Stimulated activated naive CD8-positive, alpha-beta T cell treated with anti-CD3 and anti-CD28 coated beads, Interleukin-15, amount 100 ng/mL, for 72 hours (primary cell): ENCODE measurements at regions not wholly inside any gene's neighbourhood (a gene's known extent, or its start where the extent isn't known, plus 50 kb on each side); places are given as distances from the start of the nearest gene placed in this dataset.
A peak's percentile ranks its signal among the peaks of the same experiment; 100 is the strongest.

Experiments
- ATAC-seq: fragments of 150-1000 bp; cut with Tn5 transposase; 2 replicates; pipeline ENCODE4 v1.10.0; 2021; ENCODE audit warnings: mild to moderate bottlenecking, moderate library complexity
- DNase-seq, 2 donors: peaks; one replicate each; pipeline ENCODE4 v3.0.0; 2021 to 2022
- H3K27ac Mint-ChIP-seq, 2 donors: one replicate each; pipeline ENCODE4 v1.8.0; 2022; ENCODE audit warnings: mild to moderate bottlenecking in 2 of 2, mixed read lengths in 2 of 2, moderate library complexity in 2 of 2
- H3K27me3 Mint-ChIP-seq: one replicate; pipeline ENCODE4 v1.8.0; 2022; ENCODE audit warnings: mixed read lengths
- H3K4me1 Mint-ChIP-seq: one replicate; pipeline ENCODE4 v1.8.0; 2022; ENCODE audit warnings: mild to moderate bottlenecking, mixed read lengths
- H3K4me3 Mint-ChIP-seq, 2 donors: one replicate each; pipeline ENCODE4 v1.8.0; 2022; ENCODE audit warnings: mild to moderate bottlenecking in 2 of 2, mixed read lengths in 2 of 2, moderate library complexity in 1 of 2
- H3K9me3 Mint-ChIP-seq, 2 donors: one replicate each; pipeline ENCODE4 v1.8.0; 2022; ENCODE audit warnings: mixed read lengths in 2 of 2

DNA sequence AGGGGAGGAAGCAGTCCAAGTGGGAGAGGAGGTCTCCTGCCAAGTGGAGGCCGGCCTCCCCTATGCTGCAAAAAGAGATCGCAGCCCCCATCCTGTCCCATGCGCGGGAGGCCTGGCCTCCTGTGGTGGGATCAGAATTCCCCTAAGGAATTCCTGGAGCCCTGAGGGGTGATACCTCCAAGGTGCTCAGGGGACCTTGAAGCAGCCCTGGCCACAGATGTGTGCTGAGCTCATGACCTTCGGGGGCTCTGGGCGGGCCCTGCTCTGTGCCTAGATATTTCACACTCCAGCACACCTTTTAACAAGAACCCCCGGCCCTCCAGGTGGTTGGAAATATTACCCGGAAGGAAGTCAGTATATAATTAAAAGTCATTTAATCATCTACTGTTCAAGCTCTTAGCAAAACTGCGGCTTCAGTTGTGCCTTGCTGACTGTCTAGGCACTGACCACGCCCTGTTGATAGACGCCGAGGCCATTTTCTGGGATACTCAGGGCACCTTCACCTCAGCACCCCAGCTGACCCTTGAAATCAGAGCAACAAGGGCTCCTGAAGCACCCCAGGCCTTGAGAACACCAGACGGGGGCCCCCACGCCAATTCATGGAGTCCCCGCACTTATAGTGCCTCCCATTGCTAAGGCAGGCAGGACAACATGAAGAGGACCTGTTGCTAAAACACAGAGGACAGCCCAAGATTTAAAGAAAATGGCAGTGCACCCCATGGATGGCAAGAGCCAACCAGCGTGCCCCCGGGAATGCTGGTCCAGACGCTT lies 119.1 kb downstream of the NDUFA10 start:
- ATAC-seq (no peak), DNase-seq (no peak)
- Mint-ChIP-seq H3K27me3 (no peaks in the 10 kb centered on the region), H3K27ac (no peak overlapping the region), H3K4me1 (no peaks in the 10 kb centered on the region), H3K4me3 (no peak overlapping the region), H3K9me3 (peaks cover 0 to 6% of the 10 kb centered on the region in 2 donors)

DNA sequence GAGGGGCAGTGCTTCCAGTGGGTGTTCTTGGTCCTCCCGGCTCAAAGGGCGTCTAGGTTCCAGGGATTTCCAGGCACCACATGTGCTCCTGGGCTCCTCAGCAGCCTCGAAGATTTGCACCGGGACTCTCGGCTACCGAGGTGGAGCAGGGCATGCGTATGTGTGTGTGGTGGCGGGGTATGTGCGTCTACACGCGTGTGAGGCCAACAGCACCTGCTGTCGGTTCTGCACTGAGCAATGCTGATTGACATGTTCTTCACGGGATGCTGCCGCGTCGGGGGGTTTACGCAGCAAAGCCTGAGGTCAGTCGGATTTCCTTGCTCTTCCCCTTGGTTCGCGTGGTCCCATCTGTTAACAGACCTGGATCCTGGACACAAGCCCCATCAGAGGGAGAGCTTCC lies 119.8 kb downstream of the NDUFA10 start:
- peaks cover 0 to 6% of the 10 kb centered on the region in 2 donors for H3K9me3 Mint-ChIP-seq
- H3K27ac Mint-ChIP-seq, result no peak overlapping the region
- ATAC-seq (no peak), DNase-seq (no peak)
- H3K4me1 Mint-ChIP-seq, result no peaks in the 10 kb centered on the region
- no peak overlapping the region for H3K4me3 Mint-ChIP-seq
- no peaks in the 10 kb centered on the region for H3K27me3 Mint-ChIP-seq

GRCh38 chr2:239904496-239904895 lies 120.6 kb downstream of the NDUFA10 start:
- no peaks in the 10 kb centered on the region for H3K27me3 Mint-ChIP-seq
- no peak for ATAC-seq
- H3K27ac Mint-ChIP-seq, result peak overlapping the region in 1 of 2 donors; percentile 85
- no peak for DNase-seq
- H3K4me1 Mint-ChIP-seq, result no peaks in the 10 kb centered on the region
- H3K4me3 Mint-ChIP-seq, result no peak overlapping the region
- peaks cover 0 to 6% of the 10 kb centered on the region in 2 donors for H3K9me3 Mint-ChIP-seq

DNA sequence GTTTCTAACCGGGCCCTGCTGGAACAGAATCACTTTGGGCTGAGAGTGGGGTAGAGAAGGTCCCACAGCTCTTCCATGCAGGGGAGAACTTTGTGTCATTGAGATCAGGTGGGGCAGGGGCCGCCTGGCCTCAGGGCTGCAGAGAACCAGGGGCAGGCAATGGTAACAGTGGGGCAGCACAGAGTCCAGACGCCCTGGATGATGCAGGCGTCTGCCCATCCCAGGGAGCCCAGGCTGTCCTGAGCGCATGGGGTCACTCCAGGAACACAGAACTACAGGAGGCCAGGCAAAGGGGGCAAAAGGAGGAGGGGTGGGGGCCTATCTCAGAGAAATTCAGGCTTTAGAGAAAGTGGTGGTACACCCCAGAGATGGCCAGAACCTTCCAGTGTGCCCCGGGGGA lies 121.3 kb downstream of the NDUFA10 start:
- H3K4me1 Mint-ChIP-seq, result no peaks in the 10 kb centered on the region
- H3K9me3 Mint-ChIP-seq, result peaks cover 0 to 6% of the 10 kb centered on the region in 2 donors
- no peak overlapping the region for H3K4me3 Mint-ChIP-seq
- no peak for ATAC-seq
- no peak for DNase-seq
- H3K27me3 Mint-ChIP-seq, result no peaks in the 10 kb centered on the region
- no peak overlapping the region for H3K27ac Mint-ChIP-seq

- Mint-ChIP-seq H3K9me3 (peaks cover 0 to 6% of the 10 kb centered on the region in 2 donors), H3K27me3 (no peaks in the 10 kb centered on the region), H3K4me1 (no peaks in the 10 kb centered on the region), H3K27ac (no peak overlapping the region), H3K4me3 (no peak overlapping the region)
- ATAC-seq (no peak), DNase-seq (no peak)
Measured at GRCh38 chr2:239903210-239903609, 121.9 kb downstream of the NDUFA10 start.

DNA sequence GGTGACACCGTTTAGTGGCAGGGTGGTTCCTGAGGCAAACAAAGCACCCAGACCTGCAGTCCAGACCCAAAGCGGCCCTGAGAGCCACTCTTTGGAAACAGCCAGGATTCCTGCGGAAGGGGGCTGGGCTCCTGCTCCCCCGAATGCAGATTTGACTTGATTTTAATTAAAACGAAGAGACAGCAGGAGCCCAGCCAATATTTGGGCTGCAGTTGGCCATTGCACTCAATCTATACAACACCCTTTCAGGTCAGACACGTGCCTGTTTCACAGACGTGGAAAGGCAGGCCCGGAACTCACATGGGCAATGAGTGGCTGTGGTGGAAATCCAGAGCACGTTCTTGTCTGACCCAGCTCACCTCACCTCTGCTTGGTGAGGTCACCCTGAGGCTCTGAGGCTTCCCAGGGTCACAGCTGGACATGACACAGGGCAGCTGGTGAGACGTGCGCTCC lies 122.4 kb downstream of the NDUFA10 start:
- H3K27ac Mint-ChIP-seq, result no peak overlapping the region
- no peaks in the 10 kb centered on the region for H3K4me1 Mint-ChIP-seq
- no peak overlapping the region for H3K4me3 Mint-ChIP-seq
- DNase-seq (no peak), ATAC-seq (no peak)
- H3K27me3 Mint-ChIP-seq, result no peaks in the 10 kb centered on the region
- H3K9me3 Mint-ChIP-seq, result peaks cover 0 to 6% of the 10 kb centered on the region in 2 donors

GRCh38 chr2:239898292-239898925 lies 126.7 kb downstream of the NDUFA10 start:
- no peak overlapping the region for H3K27ac Mint-ChIP-seq
- no peak for DNase-seq

DNA sequence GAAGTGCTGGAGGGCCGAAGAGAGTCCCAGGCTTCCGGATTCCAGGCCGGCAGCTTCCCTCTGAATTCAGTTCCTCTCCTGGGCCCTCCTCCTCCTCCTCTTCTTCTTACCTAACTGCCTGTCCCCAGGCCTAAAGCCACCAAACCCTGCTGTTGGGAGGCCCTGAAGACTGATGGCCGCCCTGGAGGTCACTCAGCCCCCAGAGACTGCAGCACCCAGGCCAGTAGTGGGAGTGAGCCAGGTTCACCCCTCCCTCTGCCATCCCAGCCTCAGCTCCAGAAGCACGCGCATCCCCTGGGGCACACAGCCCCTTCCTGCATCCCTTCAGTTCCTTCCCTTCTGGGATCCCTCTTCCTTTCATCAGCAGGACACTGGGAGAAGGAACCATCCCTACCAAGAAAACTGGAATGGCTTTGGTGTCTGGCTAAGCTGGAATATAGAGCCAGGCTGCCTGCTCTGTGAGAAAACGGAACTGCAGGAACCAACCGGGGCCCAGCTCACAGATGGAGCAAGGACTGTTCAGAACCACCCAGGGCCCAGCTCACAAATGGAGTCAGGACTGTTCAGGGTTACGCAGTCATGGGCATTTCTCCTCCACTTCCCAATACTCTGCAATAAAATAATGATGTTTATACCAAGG lies 127.4 kb downstream of the NDUFA10 start:
- Mint-ChIP-seq H3K4me1 (no peaks in the 10 kb centered on the region), H3K27ac (no peak overlapping the region), H3K27me3 (peaks cover 18% of the 10 kb centered on the region), H3K9me3 (no peaks in the 10 kb centered on the region), H3K4me3 (no peak overlapping the region)
- DNase-seq, result no peak
- no peak for ATAC-seq

More at GRCh38 chr2:239898292-239898925, 126.7 kb downstream of the NDUFA10 start:
- Mint-ChIP-seq H3K4me3 (no peak overlapping the region), H3K4me1 (no peaks in the 10 kb centered on the region), H3K9me3 (no peaks in the 10 kb centered on the region), H3K27me3 (peaks cover 18% of the 10 kb centered on the region)
- ATAC-seq, result no peak

GRCh38 chr2:239896075-239896474 lies 129.1 kb downstream of the NDUFA10 start:
- DNase-seq (no peak), ATAC-seq (no peak)
- no peak overlapping the region for H3K27ac Mint-ChIP-seq
- H3K4me3 Mint-ChIP-seq, result no peak overlapping the region
- H3K9me3 Mint-ChIP-seq, result no peaks in the 10 kb centered on the region
- peaks cover 18% of the 10 kb centered on the region for H3K27me3 Mint-ChIP-seq
- no peaks in the 10 kb centered on the region for H3K4me1 Mint-ChIP-seq

GRCh38 chr2:239895669-239896068 lies 129.5 kb downstream of the NDUFA10 start:
- H3K4me1 Mint-ChIP-seq, result no peaks in the 10 kb centered on the region
- no peak for DNase-seq
- no peaks in the 10 kb centered on the region for H3K9me3 Mint-ChIP-seq
- no peak overlapping the region for H3K27ac Mint-ChIP-seq
- peaks cover 18% of the 10 kb centered on the region for H3K27me3 Mint-ChIP-seq
- ATAC-seq, result no peak
- no peak overlapping the region for H3K4me3 Mint-ChIP-seq

DNA sequence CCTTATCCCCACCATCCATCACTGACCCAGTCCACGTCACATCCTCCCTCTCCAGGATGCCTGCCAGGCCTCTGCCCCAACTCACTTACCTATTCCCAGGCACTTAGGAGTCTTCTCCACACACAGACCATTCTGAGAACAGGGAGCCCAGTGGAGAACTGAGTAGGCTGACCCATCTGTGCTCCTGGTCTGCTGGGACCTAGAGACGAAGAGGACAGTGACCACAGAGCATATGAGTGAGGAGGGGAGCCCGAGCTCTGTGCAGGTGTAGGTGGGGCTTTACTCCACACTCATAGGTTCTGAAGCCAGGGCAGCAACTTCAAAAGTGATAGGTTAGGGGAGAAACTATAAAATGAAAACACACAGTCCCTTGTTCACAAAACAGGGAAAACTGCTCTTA lies 130.0 kb downstream of the NDUFA10 start:
- Mint-ChIP-seq H3K4me1 (no peaks in the 10 kb centered on the region), H3K9me3 (no peaks in the 10 kb centered on the region), H3K27me3 (peaks cover 18% of the 10 kb centered on the region), H3K4me3 (no peak overlapping the region), H3K27ac (no peak overlapping the region)
- ATAC-seq, result no peak
- no peak for DNase-seq

GRCh38 chr2:239894276-239894675 lies 130.9 kb downstream of the NDUFA10 start:
- Mint-ChIP-seq H3K27ac (peak overlapping the region in 1 of 2 donors; percentile 2), H3K9me3 (no peaks in the 10 kb centered on the region), H3K4me3 (no peak overlapping the region), H3K27me3 (peaks cover 18% of the 10 kb centered on the region), H3K4me1 (no peaks in the 10 kb centered on the region)
- no peak for ATAC-seq
- DNase-seq, result no peak

- Mint-ChIP-seq H3K27ac (no peak overlapping the region), H3K4me1 (no peaks in the 10 kb centered on the region), H3K9me3 (no peaks in the 10 kb centered on the region), H3K27me3 (peaks cover 18% of the 10 kb centered on the region), H3K4me3 (no peak overlapping the region)
- ATAC-seq, result peak; percentile 42
- no peak for DNase-seq
Measured at GRCh38 chr2:239893236-239893515, 132.0 kb downstream of the NDUFA10 start.

GRCh38 chr2:239892441-239893235 lies 132.5 kb downstream of the NDUFA10 start:
- ATAC-seq (no peak), DNase-seq (no peak)
- Mint-ChIP-seq H3K4me3 (no peak overlapping the region), H3K9me3 (no peaks in the 10 kb centered on the region), H3K4me1 (no peaks in the 10 kb centered on the region), H3K27me3 (peaks cover 18% of the 10 kb centered on the region), H3K27ac (no peak overlapping the region)

DNA sequence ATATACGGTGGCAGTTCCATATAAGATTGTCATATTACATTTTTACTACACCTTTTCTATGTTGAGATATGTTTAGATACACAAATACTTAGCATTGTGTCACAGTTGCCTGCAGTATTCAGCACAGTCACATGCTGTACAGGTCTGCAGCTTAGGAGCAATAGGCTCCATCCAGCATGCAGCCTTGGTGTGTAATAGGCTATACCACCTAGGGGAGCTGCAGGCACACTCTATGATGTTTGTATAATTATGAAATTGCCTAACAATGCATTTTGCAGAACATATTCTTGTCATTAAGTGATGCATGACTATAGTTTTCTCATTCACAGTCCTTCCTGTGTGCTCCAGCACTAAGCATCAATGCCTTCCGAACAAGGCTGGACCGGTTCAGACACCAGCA lies 133.4 kb downstream of the NDUFA10 start:
- DNase-seq (no peak), ATAC-seq (no peak)
- Mint-ChIP-seq H3K4me3 (no peak overlapping the region), H3K4me1 (no peaks in the 10 kb centered on the region), H3K27me3 (peaks cover 18% of the 10 kb centered on the region), H3K27ac (no peak overlapping the region), H3K9me3 (no peaks in the 10 kb centered on the region)
